ENCODE measurements at regions not wholly inside any gene's neighbourhood (a gene's known extent, or its start where the extent isn't known, plus 50 kb on each side); places are given as distances from the start of the nearest gene placed in this dataset.
"Not testable (repeated sequence)": the region's sequence is repeated elsewhere in the genome, so short reads cannot be mapped to it uniquely, and the experiment has no call there.

DNA sequence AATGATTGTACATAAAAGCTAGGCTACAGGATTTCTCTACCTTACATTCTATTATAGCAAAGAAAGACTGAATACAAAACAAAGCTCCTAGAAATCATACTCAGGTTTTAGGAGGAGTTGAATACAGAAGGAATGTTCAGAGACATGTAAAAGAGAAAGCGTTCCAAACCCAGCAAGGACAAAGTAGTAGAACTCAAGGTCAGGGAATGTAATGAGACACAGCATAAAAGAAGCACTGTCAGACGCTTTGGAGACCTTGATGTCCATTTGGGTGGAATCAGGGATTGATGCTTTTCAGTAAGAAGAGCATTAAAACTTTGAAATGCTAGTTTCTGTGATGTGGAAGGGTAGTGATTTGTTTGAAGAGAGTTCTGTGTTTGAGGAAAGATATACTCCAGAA lies 303.6 kb downstream of the PCDH7 start:
- Histone ChIP-seq H3K36me3 (ENCODE audit: insufficient read depth, low read length) (no peaks in the 10 kb centered on the region), H3K4me1 (ENCODE audit: insufficient read depth, low read length, poor library complexity, severe bottlenecking) (no peaks in the 10 kb centered on the region), H3K27ac (ENCODE audit: low read depth, low read length, poor library complexity, severe bottlenecking) (no peak overlapping the region), H4K20me1 (ENCODE audit: insufficient read depth, low read length) (no peaks in the 10 kb centered on the region), H2AFZ (ENCODE audit: low read length) (no peak overlapping the region), H3K9me2 (ENCODE audit: insufficient read depth, low read length) (no peaks in the 10 kb centered on the region), H3K79me2 (ENCODE audit: insufficient read depth, low read depth, low read length) (no peaks in the 10 kb centered on the region), H3K9me3 (ENCODE audit: low read length) (no peaks in the 10 kb centered on the region), H3K4me2 (ENCODE audit: low read length) (no peak overlapping the region), H3K4me3 (ENCODE audit: low read depth, low read length, poor library complexity, severe bottlenecking) (no peak overlapping the region)
- ChIA-PET POLR2A (interaction anchor here (0.6 kb wide), 1 partner anchor 435 kb away, joined by 3 read pairs; no protein-coding TSS in a partner anchor), CTCF (ENCODE audit: unreplicated experiment) (no interaction called here)
- TF ChIP-seq, protein P1, sequence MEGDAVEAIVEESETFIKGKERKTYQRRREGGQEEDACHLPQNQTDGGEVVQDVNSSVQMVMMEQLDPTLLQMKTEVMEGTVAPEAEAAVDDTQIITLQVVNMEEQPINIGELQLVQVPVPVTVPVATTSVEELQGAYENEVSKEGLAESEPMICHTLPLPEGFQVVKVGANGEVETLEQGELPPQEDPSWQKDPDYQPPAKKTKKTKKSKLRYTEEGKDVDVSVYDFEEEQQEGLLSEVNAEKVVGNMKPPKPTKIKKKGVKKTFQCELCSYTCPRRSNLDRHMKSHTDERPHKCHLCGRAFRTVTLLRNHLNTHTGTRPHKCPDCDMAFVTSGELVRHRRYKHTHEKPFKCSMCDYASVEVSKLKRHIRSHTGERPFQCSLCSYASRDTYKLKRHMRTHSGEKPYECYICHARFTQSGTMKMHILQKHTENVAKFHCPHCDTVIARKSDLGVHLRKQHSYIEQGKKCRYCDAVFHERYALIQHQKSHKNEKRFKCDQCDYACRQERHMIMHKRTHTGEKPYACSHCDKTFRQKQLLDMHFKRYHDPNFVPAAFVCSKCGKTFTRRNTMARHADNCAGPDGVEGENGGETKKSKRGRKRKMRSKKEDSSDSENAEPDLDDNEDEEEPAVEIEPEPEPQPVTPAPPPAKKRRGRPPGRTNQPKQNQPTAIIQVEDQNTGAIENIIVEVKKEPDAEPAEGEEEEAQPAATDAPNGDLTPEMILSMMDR (conservative IDR thresholded peaks at IDR 0.05; ENCODE audit: low read length) = no peak
- TF ChIP-seq EZH2phosphoT487 (IDR thresholded peaks at IDR 0.05; ENCODE audit: borderline replicate concordance, low read depth, low read length) = no peak
- DNase-seq (ENCODE audit: low spot score) = no peak
- intact Hi-C loops (cut with micrococcal nuclease; ENCODE audit: unreplicated experiment) = no loop called here
- BruUV-seq (replicated peaks) = no TSS peak

DNA sequence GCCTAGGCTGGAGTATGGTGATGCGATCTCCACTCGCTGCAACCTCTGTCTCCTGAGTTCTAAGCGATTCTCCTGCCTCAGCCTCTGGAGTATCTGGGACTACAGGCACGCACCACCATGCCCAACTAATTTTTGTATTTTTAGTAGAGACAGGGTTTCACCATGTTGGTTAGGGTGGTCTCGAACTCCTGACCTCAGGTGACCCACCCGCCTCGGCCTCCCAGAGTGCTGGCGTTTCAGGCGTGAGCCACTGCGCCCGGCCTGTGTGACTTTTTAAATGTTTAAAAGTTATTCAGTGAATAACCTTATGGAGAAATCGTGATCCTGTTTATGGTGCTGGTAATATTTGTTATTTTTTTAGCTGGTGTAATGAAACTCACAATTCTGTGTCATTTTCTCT lies 304.6 kb downstream of the PCDH7 start:
- POLR2A ChIA-PET = interaction anchor here (0.6 kb wide), 1 partner anchor 48 kb away, joined by 3 read pairs; no protein-coding TSS in a partner anchor
- CTCF ChIA-PET (ENCODE audit: unreplicated experiment); H3K9me3 ChIP-seq (ENCODE audit: low read length); H3K4me2 ChIP-seq (ENCODE audit: low read length); H3K27ac ChIP-seq (ENCODE audit: low read depth, low read length, poor library complexity, severe bottlenecking); H3K4me3 ChIP-seq (ENCODE audit: low read depth, low read length, poor library complexity, severe bottlenecking); H3K4me1 ChIP-seq (ENCODE audit: insufficient read depth, low read length, poor library complexity, severe bottlenecking); H3K36me3 ChIP-seq (ENCODE audit: insufficient read depth, low read length); DNase-seq (ENCODE audit: low spot score); H4K20me1 ChIP-seq (ENCODE audit: insufficient read depth, low read length); H2AFZ ChIP-seq (ENCODE audit: low read length); H3K9me2 ChIP-seq (ENCODE audit: insufficient read depth, low read length); H3K79me2 ChIP-seq (ENCODE audit: insufficient read depth, low read depth, low read length); BruUV-seq (replicated peaks); intact Hi-C loops (cut with micrococcal nuclease; ENCODE audit: unreplicated experiment): not testable (repeated sequence)

DNA sequence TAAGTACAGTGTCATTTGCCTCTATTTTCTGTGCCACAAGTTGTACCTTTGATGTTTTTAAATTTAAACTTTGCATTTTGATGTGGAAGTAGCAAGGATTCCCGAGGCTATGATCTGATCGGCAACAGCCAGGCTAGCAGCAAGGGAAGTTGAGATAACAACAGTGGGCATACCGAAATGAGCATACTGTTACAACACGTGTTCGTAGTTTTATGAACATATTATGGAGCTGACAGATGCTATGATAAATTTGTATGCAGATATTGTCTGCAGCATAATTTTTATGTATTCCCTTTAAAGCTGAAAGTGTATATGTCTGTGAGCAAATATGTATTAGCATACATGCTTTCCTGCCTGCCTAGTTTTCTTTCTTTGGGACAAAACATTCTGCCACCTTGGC lies 306.1 kb downstream of the PCDH7 start:
- ChIA-PET POLR2A (interaction anchor here (1.3 kb wide), 1 partner anchor 19 kb away, joined by 3 read pairs; no protein-coding TSS in a partner anchor), CTCF (ENCODE audit: unreplicated experiment) (no interaction called here)
- Histone ChIP-seq H3K9me3 (ENCODE audit: low read length) (no peaks in the 10 kb centered on the region), H3K4me3 (ENCODE audit: low read depth, low read length, poor library complexity, severe bottlenecking) (no peak overlapping the region), H3K4me2 (ENCODE audit: low read length) (no peak overlapping the region), H3K4me1 (ENCODE audit: insufficient read depth, low read length, poor library complexity, severe bottlenecking) (no peaks in the 10 kb centered on the region), H3K36me3 (ENCODE audit: insufficient read depth, low read length) (no peaks in the 10 kb centered on the region), H2AFZ (ENCODE audit: low read length) (no peak overlapping the region), H4K20me1 (ENCODE audit: insufficient read depth, low read length) (no peaks in the 10 kb centered on the region), H3K79me2 (ENCODE audit: insufficient read depth, low read depth, low read length) (no peaks in the 10 kb centered on the region), H3K9me2 (ENCODE audit: insufficient read depth, low read length) (no peaks in the 10 kb centered on the region), H3K27ac (ENCODE audit: low read depth, low read length, poor library complexity, severe bottlenecking) (no peak overlapping the region)
- TF ChIP-seq, protein P1 (conservative IDR thresholded peaks at IDR 0.05; ENCODE audit: low read length) = no peak
- no peak for TF ChIP-seq EZH2phosphoT487 (IDR thresholded peaks at IDR 0.05; ENCODE audit: borderline replicate concordance, low read depth, low read length)
- intact Hi-C loops (cut with micrococcal nuclease; ENCODE audit: unreplicated experiment) = no loop called here
- BruUV-seq (replicated peaks) = no TSS peak
- DNase-seq (ENCODE audit: low spot score) = no peak
